ENCODE measurements at regions not wholly inside any gene's neighbourhood (a gene's known extent, or its start where the extent isn't known, plus 50 kb on each side); places are given as distances from the start of the nearest gene placed in this dataset.

DNA sequence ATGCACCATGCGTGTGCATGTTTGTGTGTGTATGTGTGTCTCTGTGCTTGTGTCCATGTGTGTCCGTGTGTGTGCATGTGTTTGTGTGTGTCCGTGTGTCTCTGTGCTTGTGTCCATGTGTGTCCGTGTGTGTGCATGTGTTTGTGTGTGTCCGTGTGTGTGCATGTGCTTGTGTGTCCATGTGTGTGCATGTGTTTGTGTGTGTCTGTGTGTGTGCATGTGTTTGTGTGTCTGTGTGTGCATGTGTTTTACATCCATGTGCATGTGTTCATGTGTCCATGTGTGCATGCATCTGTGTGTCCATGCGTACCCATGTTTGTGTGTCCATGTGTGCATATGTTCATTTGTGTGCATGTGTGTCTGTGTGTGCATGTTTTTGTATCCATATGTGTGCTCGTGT is 100.5 kb downstream of the LBH start:
- TF ChIP-seq CTCF (IDR thresholded peaks at IDR 0.05; ENCODE audit: extremely low read depth, missing control alignments), result no peak
- DNase-seq (ENCODE audit: low spot score), result no peak

- peak; percentile 67 for DNase-seq (ENCODE audit: low spot score)
- TF ChIP-seq CTCF (IDR thresholded peaks at IDR 0.05; ENCODE audit: extremely low read depth, missing control alignments), result no peak
Observed at GRCh38 chr2:30332791-30333453, 101.6 kb downstream of the LBH start.

DNA sequence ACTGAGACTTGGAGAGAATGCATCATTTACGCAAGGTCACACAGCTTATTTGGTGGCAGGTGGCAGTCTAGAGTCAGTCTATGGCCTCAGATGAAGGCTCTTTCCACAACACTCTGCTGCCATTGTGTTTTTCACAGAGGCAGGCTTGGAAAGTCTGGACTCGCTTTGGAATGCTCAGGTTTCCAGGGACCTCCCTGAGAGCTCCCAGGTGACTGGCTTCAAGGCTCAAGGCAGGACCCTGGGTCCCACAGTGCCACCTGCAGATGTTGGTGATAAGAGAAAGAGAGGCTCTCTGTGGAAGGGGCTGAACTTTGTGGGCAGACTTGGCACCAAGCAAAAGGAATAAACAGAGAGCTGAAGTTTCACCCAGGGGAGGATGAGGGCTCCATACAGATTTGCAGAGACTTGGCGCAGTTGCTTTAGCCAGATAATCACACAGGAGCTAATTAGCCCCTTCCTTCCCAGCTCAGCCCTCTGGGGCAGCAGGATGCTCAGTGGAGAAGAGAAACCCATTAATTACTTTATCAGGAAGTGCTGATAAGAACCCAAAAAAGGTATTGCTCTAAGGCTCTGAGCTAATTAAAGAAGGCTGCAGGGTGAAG is 103.5 kb downstream of the LBH start:
- DNase-seq (ENCODE audit: low spot score), result peak; percentile 17
- no peak for TF ChIP-seq CTCF (IDR thresholded peaks at IDR 0.05; ENCODE audit: extremely low read depth, missing control alignments)

DNA sequence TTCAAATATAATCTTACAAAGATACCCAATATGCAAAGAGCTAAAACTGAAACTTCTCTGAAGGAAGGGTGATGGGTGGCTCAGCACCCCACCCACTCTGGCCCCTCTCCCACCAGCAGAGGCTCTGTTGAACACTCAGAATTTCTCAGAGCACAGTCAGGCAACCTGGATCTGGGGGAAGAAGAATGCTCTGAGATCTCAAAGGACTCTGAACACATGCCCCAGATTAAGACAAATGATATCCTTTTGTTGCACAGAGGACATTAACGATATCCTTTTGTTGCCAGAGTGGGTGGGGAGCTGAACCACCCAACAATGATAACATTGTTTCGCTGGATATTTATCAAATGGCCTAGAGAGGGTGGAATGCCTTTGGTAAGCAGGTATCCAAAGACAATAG is 104.8 kb downstream of the LBH start:
- no peak for TF ChIP-seq CTCF (IDR thresholded peaks at IDR 0.05; ENCODE audit: extremely low read depth, missing control alignments)
- DNase-seq (ENCODE audit: low spot score), result peak; percentile 27

DNA sequence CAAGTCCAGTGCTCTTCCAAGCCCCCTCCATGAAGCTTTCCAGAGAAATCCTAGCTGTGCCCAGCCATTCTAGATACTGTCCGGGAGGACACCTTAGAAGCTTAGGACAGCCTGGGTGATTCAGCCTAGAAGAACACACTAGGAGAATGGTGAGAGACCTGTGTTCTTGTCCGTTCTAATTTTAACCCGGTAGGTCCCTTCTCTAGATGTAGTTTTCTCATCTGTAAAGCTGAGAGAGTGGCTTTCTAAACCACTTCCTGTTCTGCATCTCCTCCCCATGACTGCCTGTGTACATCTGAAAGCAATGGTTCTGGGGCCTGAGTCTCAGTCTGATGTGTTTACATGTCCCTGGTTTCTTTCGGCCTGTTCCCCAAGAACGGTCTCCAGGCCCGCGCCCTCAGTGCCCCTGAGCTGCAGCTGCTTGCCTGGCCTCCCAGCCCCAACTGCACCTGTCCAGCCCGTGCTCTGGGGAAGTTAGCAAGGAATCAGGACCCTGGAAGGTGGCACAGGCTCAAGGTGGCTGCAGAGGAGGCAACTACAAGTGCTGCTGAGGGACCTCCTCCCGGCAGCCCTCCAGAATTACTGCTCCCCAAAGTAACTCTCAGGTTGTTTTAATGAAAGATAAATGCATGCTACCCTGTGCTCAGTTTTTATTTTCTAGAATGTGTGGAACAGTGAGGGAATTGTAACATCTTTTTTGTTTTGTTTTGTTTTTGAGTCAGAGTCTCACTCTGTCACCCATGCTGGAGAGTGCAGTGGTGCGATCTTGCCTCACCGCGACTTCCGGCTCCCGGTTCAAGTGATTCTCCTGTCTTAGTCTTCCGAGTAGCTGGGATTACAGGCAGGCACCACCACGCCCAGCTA is 105.9 kb downstream of the LBH start:
- peak; percentile 82 for DNase-seq (ENCODE audit: low spot score)
- TF ChIP-seq CTCF (IDR thresholded peaks at IDR 0.05; ENCODE audit: extremely low read depth, missing control alignments), result no peak

DNA sequence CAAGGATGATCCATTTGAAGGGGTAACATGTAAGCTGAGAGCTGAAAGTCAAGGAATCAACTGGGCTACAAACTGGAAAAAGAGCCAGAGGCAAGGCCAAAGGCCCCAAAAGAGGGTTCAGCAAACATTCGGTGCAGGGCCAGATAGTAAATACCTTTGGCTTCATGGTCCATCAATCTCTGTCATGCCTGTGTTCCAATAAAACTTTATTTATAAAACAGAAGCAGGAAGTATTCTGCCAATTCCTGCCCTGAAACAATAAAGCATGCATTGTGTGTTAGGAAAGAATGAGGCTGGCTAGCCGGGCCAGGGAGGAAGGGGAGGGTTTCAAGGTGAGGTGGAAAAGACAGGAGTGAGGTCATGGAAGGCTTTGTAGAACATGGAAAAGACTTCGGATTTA is 107.1 kb downstream of the LBH start:
- DNase-seq (ENCODE audit: low spot score), result no peak
- TF ChIP-seq CTCF (IDR thresholded peaks at IDR 0.05; ENCODE audit: extremely low read depth, missing control alignments), result no peak

GRCh38 chr2:30339071-30339470 is 107.7 kb downstream of the LBH start:
- no peak for TF ChIP-seq CTCF (IDR thresholded peaks at IDR 0.05; ENCODE audit: extremely low read depth, missing control alignments)
- DNase-seq (ENCODE audit: low spot score), result peak; percentile 50
